HepG2 (cell line): ENCODE measurements at regions not wholly inside any gene's neighbourhood (a gene's known extent, or its start where the extent isn't known, plus 50 kb on each side); places are given as distances from the start of the nearest gene placed in this dataset.

Experiments
- ATAC-seq: fragments of 200-7000 bp; cut with Tn5 transposase; 3 replicates; pipeline ENCODE4 v1.9.1; 2020; ENCODE audit warnings: mild to moderate bottlenecking, moderate library complexity
- BruUV-seq: library from RNA; stranded (reverse); fragments of 400-500 nt; replicated peaks from 2 replicates; lab custom pipeline; 2021; lab: Mats Ljungman, UMichigan
- CTCF ChIA-PET: fragments of 300-600 bp; formaldehyde crosslinking; extraction: SDS; loops from one replicate; lab custom pipeline; 2021; ENCODE audit warnings: low total read pairs, inconsistent platforms, low intra/inter-chr PET ratio; lab: Yijun Ruan, JAX
- POLR2A ChIA-PET: fragments of 350-600 bp; sonication (Branson Sonifier 250); formaldehyde crosslinking; loops from one replicate; lab custom pipeline; 2020; ENCODE audit warnings: antibody characterized with exemption, inconsistent platforms; lab: Yijun Ruan, JAX
- DNase-seq: peaks from one replicate; pipeline ENCODE4 v3.0.0-alpha.2; 2015; ENCODE audit warnings: low spot score
- FAIRE-seq: peaks from 3 replicates; lab custom pipeline; 2011; peaks lifted over from hg19 to GRCh38; lab: Jason Lieb, UNC
- H2AFZ ChIP-seq: one replicate; pipeline ENCODE4 v1.6.1; 2011; ENCODE audit warnings: low read length, inconsistent platforms
- H3K27ac ChIP-seq: fragments of 300-600 bp; 3 replicates; pipeline ENCODE4 v1.8.0; 2011; ENCODE audit warnings: mixed run types, mild to moderate bottlenecking, mixed read lengths, low read length, inconsistent platforms; ENCODE audit not compliant: insufficient read depth; ENCODE audit errors: extremely low read length
- H3K27me3 ChIP-seq, 2 experiments: fragments of 200-600 bp in 1 of 2; 2 replicates in 1 of 2; 3 replicates in 1 of 2; pipeline versions ENCODE4 v1.6.0 to v1.8.0; 2011; ENCODE audit warnings: low read length in 2 of 2, mild to moderate bottlenecking in 2 of 2, moderate library complexity in 2 of 2, inconsistent platforms in 1 of 2; ENCODE audit not compliant: insufficient read depth in 2 of 2, control insufficient read depth in 1 of 2
- H3K36me3 ChIP-seq, 2 experiments: fragments of 200-600 bp in 1 of 2; replicated peaks in 1 of 2; 2 replicates in 1 of 2; 3 replicates in 1 of 2; pipeline versions ENCODE4 v1.5.1 to v1.8.0; 2011; ENCODE audit warnings: low read length in 2 of 2, inconsistent platforms in 1 of 2; ENCODE audit not compliant: insufficient read depth in 2 of 2, control insufficient read depth in 1 of 2
- H3K4me1 ChIP-seq: 2 replicates; pipeline ENCODE4 v1.5.1; 2012; ENCODE audit warnings: low read length, inconsistent platforms; ENCODE audit not compliant: insufficient read depth
- H3K4me2 ChIP-seq: 2 replicates; pipeline ENCODE4 v1.6.0; 2011; ENCODE audit warnings: low read depth, low read length, inconsistent platforms
- H3K4me3 ChIP-seq, 3 experiments: fragments of 200-600 bp in 1 of 3; sonication (generic), shearing (Covaris generic) in 1 of 3; replicated peaks in 1 of 3; 2 replicates each; pipeline ENCODE4 v1.5.1; 2011 to 2016; ENCODE audit warnings: low read length in 3 of 3, inconsistent platforms in 2 of 3, low read depth in 2 of 3, mild to moderate bottlenecking in 2 of 3, control low read depth in 1 of 3, mixed read lengths in 1 of 3; ENCODE audit not compliant: insufficient read depth in 1 of 3
- H3K79me2 ChIP-seq: one replicate; pipeline ENCODE4 v1.6.1; 2011; ENCODE audit warnings: low read length, inconsistent platforms; ENCODE audit not compliant: insufficient read depth
- H3K9ac ChIP-seq: 2 replicates; pipeline ENCODE4 v1.6.0; 2011; ENCODE audit warnings: mild to moderate bottlenecking, low read depth, low read length, inconsistent platforms; ENCODE audit not compliant: insufficient read depth
- H3K9me3 ChIP-seq: 2 replicates; pipeline ENCODE4 v1.5.1; 2012; ENCODE audit warnings: mild to moderate bottlenecking, low read length
- H4K20me1 ChIP-seq: 2 replicates; pipeline ENCODE4 v1.6.0; 2011; ENCODE audit warnings: inconsistent platforms, mild to moderate bottlenecking, low read length, moderate library complexity; ENCODE audit not compliant: insufficient read depth
- ATF7-NPFF ChIP-seq: sonication (generic); formaldehyde crosslinking; IDR thresholded peaks from 2 replicates; pipeline ENCODE4 v1.8.1; 2023; ENCODE audit warnings: mild to moderate bottlenecking, low read depth, missing genetic modification reagents, moderate library complexity
- BRCA1 ChIP-seq: sonication (generic); formaldehyde crosslinking; IDR thresholded peaks from 2 replicates; pipeline ENCODE4 v1.4.0; 2020; ENCODE audit warnings: missing genetic modification reagents
- HOXA3 ChIP-seq: sonication (generic); formaldehyde crosslinking; IDR thresholded peaks from 2 replicates; pipeline ENCODE4 v1.5.0; 2020; ENCODE audit warnings: missing genetic modification reagents
- NCOA5 ChIP-seq: sonication (generic); formaldehyde crosslinking; IDR thresholded peaks from 2 replicates; pipeline ENCODE4 v1.4.0; 2020; ENCODE audit warnings: missing genetic modification reagents
- NFATC3 ChIP-seq: sonication (generic); formaldehyde crosslinking; IDR thresholded peaks from 2 replicates; pipeline ENCODE4 v1.5.1; 2020; ENCODE audit warnings: mild to moderate bottlenecking, missing genetic modification reagents
- RBAK ChIP-seq: sonication (generic); formaldehyde crosslinking; IDR thresholded peaks from 2 replicates; pipeline ENCODE4 v1.5.1; 2020; ENCODE audit warnings: mild to moderate bottlenecking, missing genetic modification reagents
- TBX2 ChIP-seq: sonication (generic); formaldehyde crosslinking; IDR thresholded peaks from 2 replicates; pipeline ENCODE4 v1.5.0; 2020; ENCODE audit warnings: missing genetic modification reagents, mild to moderate bottlenecking, borderline replicate concordance
- ZFP62 ChIP-seq: sonication (generic); formaldehyde crosslinking; IDR thresholded peaks from 2 replicates; pipeline ENCODE4 v1.4.0; 2020; ENCODE audit warnings: missing genetic modification reagents
- ZKSCAN8 ChIP-seq: IDR thresholded peaks from 2 replicates; pipeline ENCODE4 v1.6.1; 2016; ENCODE audit warnings: borderline replicate concordance, missing genetic modification reagents, missing compliant biosample characterization
- ZNF10 ChIP-seq: sonication (generic); formaldehyde crosslinking; IDR thresholded peaks from 2 replicates; pipeline ENCODE4 v1.4.0; 2020; ENCODE audit warnings: mild to moderate bottlenecking, low read depth, missing genetic modification reagents, borderline replicate concordance
- ZNF234 ChIP-seq: sonication (generic); formaldehyde crosslinking; conservative IDR thresholded peaks from 2 replicates; pipeline ENCODE4 v1.5.1; 2020; ENCODE audit warnings: mild to moderate bottlenecking, missing genetic modification reagents
- ZNF235 ChIP-seq: sonication (generic); formaldehyde crosslinking; IDR thresholded peaks from 2 replicates; pipeline ENCODE4 v1.8.1; 2023; ENCODE audit warnings: mild to moderate bottlenecking, missing genetic modification reagents, borderline replicate concordance
- ZNF558 ChIP-seq: sonication (generic); formaldehyde crosslinking; IDR thresholded peaks from 2 replicates; pipeline ENCODE4 v1.9.0; 2022; ENCODE audit warnings: mild to moderate bottlenecking, missing genetic modification reagents, borderline replicate concordance
- ZNF607 ChIP-seq: sonication (generic); formaldehyde crosslinking; IDR thresholded peaks from 2 replicates; pipeline ENCODE4 v1.5.1; 2020; ENCODE audit warnings: missing genetic modification reagents, mild to moderate bottlenecking, borderline replicate concordance
- WGBS: methylation state at CpG from one replicate; pipeline ENCODE4 v1.1.6; 2017; ENCODE audit warnings: low lambda C conversion rate; 5-methylcytosine and 5-hydroxymethylcytosine counted together
- in situ Hi-C: cut with HindIII; loops from 2 replicates; pipeline ENCODE4 v1.10.0; 2017; ENCODE audit warnings: low pct_unique_long_range_greater_than_20kb; ENCODE audit not compliant: extremely low pct_ligation_motif_present
- intact Hi-C: fragments of 100-400 bp; cut with micrococcal nuclease; formaldehyde crosslinking; loops from one replicate; pipeline ENCODE4 v1.10.0; 2022; ENCODE audit not compliant: unreplicated experiment
- TF ChIP-seq, protein P1 (sequence below): sonication (generic); formaldehyde crosslinking; IDR thresholded peaks from 2 replicates; pipeline ENCODE4 v1.5.0; 2020; ENCODE audit warnings: missing genetic modification reagents
- TF ChIP-seq, protein P2 (sequence below): sonication (generic); formaldehyde crosslinking; conservative IDR thresholded peaks from 2 replicates; pipeline ENCODE4 v1.8.1; 2023; ENCODE audit warnings: missing genetic modification reagents

DNA sequence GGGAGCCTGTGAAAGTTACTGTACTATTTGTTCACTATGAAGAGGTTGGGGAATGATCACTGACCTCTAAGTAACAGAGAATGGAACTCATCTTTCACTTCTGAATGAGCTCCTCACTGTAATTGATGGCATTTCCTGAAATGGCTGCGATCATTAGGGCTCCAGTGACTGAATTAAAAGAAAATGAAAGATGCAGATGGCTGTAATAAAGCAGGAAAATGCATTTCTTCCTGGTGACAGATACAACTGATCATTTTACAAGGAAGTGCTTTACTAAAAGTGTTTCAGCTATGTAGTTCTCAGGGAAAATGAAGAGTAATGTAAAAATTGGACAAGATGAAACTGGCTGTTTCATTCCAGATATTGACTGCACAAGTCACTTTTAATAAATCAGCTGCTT is 1200.6 kb upstream of the NUDT12 start:
- no peaks in the 10 kb centered on the region for H3K36me3 ChIP-seq
- in situ Hi-C loops (no loop called here), intact Hi-C loops (no loop called here)
- no peaks in the 10 kb centered on the region for H4K20me1 ChIP-seq
- BruUV-seq = no TSS peak
- DNase-seq = no peak
- H3K4me1 ChIP-seq = no peaks in the 10 kb centered on the region
- H3K4me3 ChIP-seq = no peak overlapping the region
- no peak overlapping the region for H2AFZ ChIP-seq
- ChIA-PET POLR2A (no interaction called here), CTCF (no interaction called here)
- no peaks in the 10 kb centered on the region for H3K27me3 ChIP-seq
- H3K4me2 ChIP-seq = no peak overlapping the region
- whole genome bisulfite sequencing = 7% methylated on average over 1 of the region's 1 CpG
- no peaks in the 10 kb centered on the region for H3K9me3 ChIP-seq
- no peak overlapping the region for H3K9ac ChIP-seq
- TF ChIP-seq RBAK (no peak), TBX2 (CRISPR knock-in tag) (no peak), ZNF10 (no peak), HOXA3 (CRISPR knock-in tag) (no peak), ZFP62 (CRISPR knock-in tag) (no peak), ZNF607 (CRISPR knock-in tag) (no peak), ZNF234 (CRISPR knock-in tag) (no peak), ZNF558 (no peak), ZKSCAN8 (no peak), ZNF235 (CRISPR knock-in tag) (no peak), NCOA5 (no peak), NFATC3 (CRISPR knock-in tag) (no peak), BRCA1 (CRISPR knock-in tag) (no peak), ATF7-NPFF (CRISPR knock-in tag) (no peak)
- TF ChIP-seq, protein P1, sequence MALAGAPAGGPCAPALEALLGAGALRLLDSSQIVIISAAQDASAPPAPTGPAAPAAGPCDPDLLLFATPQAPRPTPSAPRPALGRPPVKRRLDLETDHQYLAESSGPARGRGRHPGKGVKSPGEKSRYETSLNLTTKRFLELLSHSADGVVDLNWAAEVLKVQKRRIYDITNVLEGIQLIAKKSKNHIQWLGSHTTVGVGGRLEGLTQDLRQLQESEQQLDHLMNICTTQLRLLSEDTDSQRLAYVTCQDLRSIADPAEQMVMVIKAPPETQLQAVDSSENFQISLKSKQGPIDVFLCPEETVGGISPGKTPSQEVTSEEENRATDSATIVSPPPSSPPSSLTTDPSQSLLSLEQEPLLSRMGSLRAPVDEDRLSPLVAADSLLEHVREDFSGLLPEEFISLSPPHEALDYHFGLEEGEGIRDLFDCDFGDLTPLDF (CRISPR knock-in tag) = no peak
- TF ChIP-seq, protein P2, sequence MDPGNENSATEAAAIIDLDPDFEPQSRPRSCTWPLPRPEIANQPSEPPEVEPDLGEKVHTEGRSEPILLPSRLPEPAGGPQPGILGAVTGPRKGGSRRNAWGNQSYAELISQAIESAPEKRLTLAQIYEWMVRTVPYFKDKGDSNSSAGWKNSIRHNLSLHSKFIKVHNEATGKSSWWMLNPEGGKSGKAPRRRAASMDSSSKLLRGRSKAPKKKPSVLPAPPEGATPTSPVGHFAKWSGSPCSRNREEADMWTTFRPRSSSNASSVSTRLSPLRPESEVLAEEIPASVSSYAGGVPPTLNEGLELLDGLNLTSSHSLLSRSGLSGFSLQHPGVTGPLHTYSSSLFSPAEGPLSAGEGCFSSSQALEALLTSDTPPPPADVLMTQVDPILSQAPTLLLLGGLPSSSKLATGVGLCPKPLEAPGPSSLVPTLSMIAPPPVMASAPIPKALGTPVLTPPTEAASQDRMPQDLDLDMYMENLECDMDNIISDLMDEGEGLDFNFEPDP = no peak
- no peak overlapping the region for H3K27ac ChIP-seq
- ATAC-seq = no peak
- no peak for FAIRE-seq
- no peaks in the 10 kb centered on the region for H3K79me2 ChIP-seq
